ENCODE measurements at regions not wholly inside any gene's neighbourhood (a gene's known extent, or its start where the extent isn't known, plus 50 kb on each side); places are given as distances from the start of the nearest gene placed in this dataset.

DNA sequence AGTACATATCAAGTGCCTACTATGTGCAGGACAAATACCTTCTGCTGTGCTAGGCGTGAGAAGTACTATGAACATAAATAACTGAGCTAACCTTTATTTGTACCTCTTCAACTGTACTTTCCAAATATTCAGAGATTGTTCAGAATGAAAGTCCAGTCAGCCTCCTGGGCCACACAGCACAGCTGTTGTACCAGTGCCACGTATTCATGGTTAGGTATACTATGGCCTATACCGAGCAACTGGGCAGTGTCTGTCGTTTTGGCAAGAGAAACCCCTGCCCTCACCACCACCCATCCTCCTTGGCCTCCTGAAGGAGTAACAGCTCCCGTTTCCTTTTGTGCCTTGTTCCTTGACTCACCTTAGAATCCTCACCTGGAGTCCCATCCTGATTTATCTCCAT lies 53.0 kb downstream of the RASSF10 start:
- DNase-seq: no peak

- DNase-seq: no peak
Measured at GRCh38 chr11:13064593-13064992, 55.5 kb downstream of the RASSF10 start.

- DNase-seq: no peak
Measured at GRCh38 chr11:13065200-13065787, 56.2 kb downstream of the RASSF10 start.

- DNase-seq: no peak
Measured at GRCh38 chr11:13068211-13068610, 59.1 kb downstream of the RASSF10 start.

DNA sequence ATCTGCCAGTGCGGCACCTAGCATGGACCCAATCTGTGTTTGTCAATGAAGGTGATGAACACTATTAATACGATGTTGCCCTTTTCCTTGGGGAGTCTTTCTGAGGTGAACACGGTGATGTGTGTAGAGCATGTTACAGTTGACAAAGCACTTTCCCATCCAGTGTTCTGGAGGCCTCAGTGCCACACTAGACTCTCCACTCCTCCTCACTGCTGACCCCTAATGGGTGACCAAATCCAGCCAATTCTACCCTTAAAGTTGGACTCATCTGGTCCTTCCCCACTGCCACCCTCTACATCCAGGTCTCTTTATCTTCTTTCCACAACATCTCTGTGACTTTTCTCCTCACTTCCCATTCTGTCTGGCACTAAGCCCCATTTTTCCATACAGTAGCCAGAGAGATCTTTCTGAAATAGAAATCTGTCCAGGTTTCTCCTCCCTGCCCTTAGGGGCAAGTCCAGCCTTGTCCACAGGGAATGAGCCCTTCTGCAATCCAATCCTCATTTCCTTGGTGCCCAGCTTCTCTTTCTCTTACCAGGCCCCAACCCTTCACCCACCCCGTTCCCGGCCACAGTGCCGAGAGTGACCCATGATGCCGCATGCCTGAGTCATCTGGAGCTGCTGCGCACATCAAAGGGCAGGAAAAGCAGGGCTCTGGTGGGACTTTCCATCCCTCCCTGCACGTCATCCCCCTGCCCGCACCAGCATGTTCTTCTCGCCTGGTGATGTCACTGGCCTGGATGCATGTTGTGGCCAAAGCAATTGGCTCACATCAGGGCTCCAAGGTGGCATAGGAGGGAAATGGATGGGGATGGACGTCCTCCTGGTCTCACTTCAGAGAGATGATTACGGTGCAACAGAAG lies 64.2 kb downstream of the RASSF10 start:
- no peak for DNase-seq

DNA sequence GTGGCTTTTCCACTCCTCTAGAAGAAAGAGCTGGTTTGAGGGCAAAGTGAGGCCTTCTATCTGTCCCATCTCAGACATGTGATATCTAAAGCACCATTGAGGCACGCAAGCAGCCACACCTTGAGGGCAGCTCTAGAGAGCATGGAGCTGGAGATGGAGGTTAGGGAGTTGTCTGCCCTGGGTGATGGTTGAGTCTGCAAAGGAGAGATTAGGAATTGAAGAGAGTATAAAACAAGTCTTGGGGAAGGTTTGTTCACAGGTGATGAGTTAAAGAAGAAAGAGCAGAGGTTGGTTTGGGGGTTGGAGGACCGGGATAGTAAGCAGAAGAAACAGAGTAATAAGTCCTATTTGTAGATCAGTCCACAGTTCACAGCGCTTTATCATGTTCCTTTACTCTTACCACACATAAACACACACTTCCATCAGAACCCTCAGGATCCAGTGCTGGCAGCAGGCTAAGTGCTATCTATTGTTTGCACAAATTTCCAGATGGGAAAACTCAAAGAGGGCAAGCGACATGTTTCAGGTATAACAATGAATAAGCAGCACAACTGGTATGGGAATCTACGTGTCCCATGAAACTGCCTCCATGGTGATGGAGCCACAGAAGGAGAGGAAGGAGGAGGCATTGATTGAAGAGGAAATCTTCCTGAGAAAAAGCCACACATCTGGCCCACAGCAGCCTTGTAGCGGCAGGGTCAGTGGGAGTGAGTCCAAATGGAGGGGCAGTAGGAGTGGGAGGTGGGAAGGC lies 65.8 kb downstream of the RASSF10 start:
- no peak for DNase-seq

- DNase-seq: no peak
Measured at GRCh38 chr11:13076961-13077360, 67.8 kb downstream of the RASSF10 start.

GRCh38 chr11:13080861-13081260 lies 71.7 kb downstream of the RASSF10 start:
- DNase-seq: no peak

GRCh38 chr11:13082588-13082987 lies 73.5 kb downstream of the RASSF10 start:
- no peak for DNase-seq

GRCh38 chr11:13090228-13090708 lies 81.2 kb downstream of the RASSF10 start:
- no peak for DNase-seq

GRCh38 chr11:13091373-13091772 lies 82.3 kb downstream of the RASSF10 start:
- DNase-seq: no peak

DNA sequence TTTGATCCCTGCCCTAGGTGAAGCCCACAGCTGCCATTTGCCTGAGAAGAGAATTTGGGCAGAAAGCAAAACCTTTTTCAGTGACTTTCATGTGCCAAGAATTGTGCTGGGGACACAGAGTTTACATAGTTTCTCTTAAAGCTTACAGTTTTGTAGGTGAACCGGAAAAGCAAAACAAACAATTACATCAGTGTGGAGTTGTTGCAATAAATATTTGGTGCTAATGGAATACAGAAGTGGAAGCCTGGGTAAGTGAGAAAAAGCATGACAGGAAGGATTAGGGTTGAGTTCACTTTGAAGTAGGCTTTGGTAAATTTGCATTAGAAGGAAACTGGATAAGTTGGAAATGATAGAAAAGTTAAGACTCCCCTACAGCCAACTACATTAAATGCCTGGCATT lies 82.7 kb downstream of the RASSF10 start:
- DNase-seq: no peak

- DNase-seq: no peak
Measured at GRCh38 chr11:13094930-13095687, 86.0 kb downstream of the RASSF10 start.

DNA sequence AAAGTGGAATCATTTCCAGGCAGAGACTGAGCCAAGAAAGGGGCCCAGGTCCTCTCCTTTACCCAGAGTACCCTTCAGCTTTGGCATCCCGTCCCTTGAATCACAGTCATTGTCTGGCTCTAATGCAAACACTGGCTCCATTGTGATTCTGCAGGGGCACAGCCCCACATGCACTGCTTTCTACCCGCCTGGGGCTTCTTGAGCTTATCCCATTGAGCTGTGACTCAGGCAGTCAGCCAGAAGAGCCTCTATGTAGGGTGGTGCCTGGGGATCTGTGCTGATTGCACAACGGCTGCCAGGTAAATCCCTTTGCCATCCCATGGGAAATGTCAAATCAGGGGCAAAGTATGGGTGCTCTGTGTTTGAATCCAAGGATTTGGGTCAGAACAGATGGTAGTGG lies 88.9 kb downstream of the RASSF10 start:
- no peak for DNase-seq

DNA sequence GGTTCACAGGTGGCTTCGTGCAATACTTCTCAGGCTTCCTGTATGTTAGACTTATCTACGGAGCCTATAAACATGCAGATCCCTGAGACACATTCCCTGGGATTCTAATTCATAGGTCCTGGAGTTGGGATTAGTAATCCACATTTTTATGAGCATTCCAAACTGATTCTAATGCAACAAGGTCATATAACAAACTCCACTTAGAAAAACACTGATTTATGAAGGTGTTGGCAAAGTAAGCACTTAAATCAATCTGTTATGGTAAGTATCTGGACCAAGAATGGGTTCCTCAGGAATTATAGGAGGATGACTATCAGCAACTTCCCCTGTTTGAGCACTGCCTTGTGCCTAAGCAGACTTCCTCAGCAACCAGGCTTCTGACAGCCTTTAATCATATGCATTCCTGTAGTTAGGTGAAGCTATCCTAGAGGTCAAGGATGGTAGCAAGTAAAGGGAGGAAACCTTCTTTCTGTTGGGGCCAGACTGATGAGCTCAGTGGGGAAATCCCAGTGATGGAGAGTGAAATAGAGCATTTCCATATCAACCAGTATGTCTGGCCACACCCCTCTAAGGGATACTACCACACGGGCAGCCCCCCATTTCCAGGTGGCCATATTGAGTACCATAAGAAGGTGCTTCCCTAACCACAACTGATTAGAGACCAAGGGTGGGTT lies 89.6 kb downstream of the RASSF10 start:
- no peak for DNase-seq

GRCh38 chr11:13101644-13102512 lies 92.8 kb downstream of the RASSF10 start:
- no peak for DNase-seq

- DNase-seq: no peak
Measured at GRCh38 chr11:13102513-13102840, 93.4 kb downstream of the RASSF10 start.

- no peak for DNase-seq
Measured at GRCh38 chr11:13102865-13103539, 93.9 kb downstream of the RASSF10 start.

GRCh38 chr11:13103962-13104554 lies 94.9 kb downstream of the RASSF10 start:
- no peak for DNase-seq

GRCh38 chr11:13104619-13105236 lies 95.6 kb downstream of the RASSF10 start:
- no peak for DNase-seq

Measured in activated CD8-positive, alpha-beta memory T cell treated with anti-CD3 and anti-CD28 coated beads, Interleukin-2, amount 50 U/mL, for 48 hours (primary cell).